IMR-90 (cell line): ENCODE measurements at regions not wholly inside any gene's neighbourhood (a gene's known extent, or its start where the extent isn't known, plus 50 kb on each side); places are given as distances from the start of the nearest gene placed in this dataset.

ENCODE experiments used
- ATAC-seq: fragments of 200-7000 bp; cut with Tn5 transposase; 2 replicates; pipeline ENCODE4 v1.9.1; 2020; ENCODE audit warnings: low read depth, mild to moderate bottlenecking, moderate library complexity
- BruUV-seq: library from RNA; stranded (reverse); fragments of 400-500 nt; replicated peaks from 2 replicates; lab custom pipeline; 2021; lab: Mats Ljungman, UMichigan
- CTCF ChIA-PET: fragments of 300-600 bp; formaldehyde crosslinking; extraction: SDS; loops from one replicate; lab custom pipeline; 2021; ENCODE audit warnings: antibody characterized with exemption; lab: Yijun Ruan, JAX
- POLR2A ChIA-PET: fragments of 300-600 bp; sonication (Branson Sonifier 250); formaldehyde crosslinking; loops from one replicate; lab custom pipeline; 2022; ENCODE audit warnings: antibody characterized with exemption; ENCODE audit not compliant: unreplicated experiment; lab: Charles Lee
- DNase-seq: peaks from one replicate; pipeline ENCODE4 v3.0.0; 2013
- H2AFZ ChIP-seq: replicated peaks from 2 replicates; pipeline ENCODE3; 2013; ENCODE audit warnings: low read length, mild to moderate bottlenecking; ENCODE audit not compliant: poor library complexity
- H2AK5ac ChIP-seq: 2 replicates; pipeline ENCODE4 v1.6.1; 2013; ENCODE audit warnings: low read depth, low read length, inconsistent platforms
- H2AK9ac ChIP-seq: replicated peaks from 2 replicates; pipeline ENCODE3; 2013; ENCODE audit warnings: mild to moderate bottlenecking, low read depth, low read length, moderate library complexity; ENCODE audit not compliant: poor library complexity
- H2BK120ac ChIP-seq: 2 replicates; pipeline ENCODE4 v1.6.1; 2013; ENCODE audit warnings: low read depth, low read length, inconsistent platforms
- H2BK15ac ChIP-seq: 3 replicates; pipeline ENCODE4 v1.6.1; 2013; ENCODE audit warnings: low read depth, low read length, inconsistent platforms
- H2BK20ac ChIP-seq: 2 replicates; pipeline ENCODE4 v1.6.1; 2013; ENCODE audit warnings: low read depth, mild to moderate bottlenecking, inconsistent platforms, low read length, moderate library complexity
- H2BK5ac ChIP-seq: 2 replicates; pipeline ENCODE4 v1.6.1; 2013; ENCODE audit warnings: mild to moderate bottlenecking, low read depth, low read length, inconsistent platforms; ENCODE audit not compliant: poor library complexity, severe bottlenecking
- H3K14ac ChIP-seq: replicated peaks from 2 replicates; pipeline ENCODE4 v1.6.1; 2013; ENCODE audit warnings: low read depth, low read length, inconsistent platforms
- H3K18ac ChIP-seq: 2 replicates; pipeline ENCODE4 v1.6.1; 2013; ENCODE audit warnings: low read depth, low read length, control low read depth
- H3K23ac ChIP-seq: 2 replicates; pipeline ENCODE4 v1.6.1; 2013; ENCODE audit warnings: low read depth, low read length, inconsistent platforms
- H3K27ac ChIP-seq: 2 replicates; pipeline ENCODE4 v1.5.1; 2013; ENCODE audit warnings: mild to moderate bottlenecking, control low read depth, low read length; ENCODE audit not compliant: insufficient read depth
- H3K27me3 ChIP-seq: 2 replicates; pipeline ENCODE4 v1.6.1; 2013; ENCODE audit warnings: low read length; ENCODE audit not compliant: control insufficient read depth, insufficient read depth
- H3K36me3 ChIP-seq: 2 replicates; pipeline ENCODE4 v1.6.1; 2013; ENCODE audit warnings: low read length, mixed read lengths; ENCODE audit not compliant: control insufficient read depth, insufficient read depth
- H3K4ac ChIP-seq: 2 replicates; pipeline ENCODE4 v1.6.1; 2013; ENCODE audit warnings: low read depth, low read length, inconsistent platforms
- H3K4me1 ChIP-seq: 2 replicates; pipeline ENCODE4 v1.6.1; 2013; ENCODE audit warnings: low read length, mixed read lengths; ENCODE audit not compliant: control insufficient read depth, insufficient read depth
- H3K4me2 ChIP-seq: 2 replicates; pipeline ENCODE4 v1.6.1; 2013; ENCODE audit warnings: low read depth, mild to moderate bottlenecking, control low read depth, low read length, moderate library complexity
- H3K4me3 ChIP-seq: 2 replicates; pipeline ENCODE4 v1.5.1; 2013; ENCODE audit warnings: low read depth, mild to moderate bottlenecking, control low read depth, low read length, moderate library complexity; ENCODE audit not compliant: insufficient read depth
- H3K56ac ChIP-seq: 2 replicates; pipeline ENCODE4 v1.6.1; 2013; ENCODE audit warnings: low read length, inconsistent platforms; ENCODE audit not compliant: insufficient read depth; ENCODE audit errors: extremely low read depth
- H3K79me1 ChIP-seq, 2 experiments: 2 replicates each; pipeline ENCODE4 v1.6.1; 2013; ENCODE audit warnings: low read length in 2 of 2, inconsistent platforms in 1 of 2, low read depth in 1 of 2
- H3K9ac ChIP-seq: 2 replicates; pipeline ENCODE4 v1.6.1; 2013; ENCODE audit warnings: low read depth, low read length, control low read depth
- H3K9me1 ChIP-seq: 2 replicates; pipeline ENCODE4 v1.6.1; 2013; ENCODE audit warnings: low read length, inconsistent platforms; ENCODE audit not compliant: insufficient read depth
- H3K9me3 ChIP-seq: 2 replicates; pipeline ENCODE4 v1.6.1; 2013; ENCODE audit warnings: low read length; ENCODE audit not compliant: control insufficient read depth, insufficient read depth
- H4K20me1 ChIP-seq: 2 replicates; pipeline ENCODE4 v1.6.1; 2013; ENCODE audit warnings: low read length, inconsistent platforms; ENCODE audit not compliant: insufficient read depth
- H4K5ac ChIP-seq: 2 replicates; pipeline ENCODE4 v1.6.1; 2013; ENCODE audit warnings: mild to moderate bottlenecking, low read depth, low read length, control low read depth
- H4K8ac ChIP-seq, 2 experiments: 2 replicates each; pipeline ENCODE4 v1.6.1; 2013; ENCODE audit warnings: low read depth in 2 of 2, low read length in 2 of 2, control low read depth in 1 of 2, inconsistent platforms in 1 of 2
- H4K91ac ChIP-seq: 2 replicates; pipeline ENCODE4 v1.6.1; 2013; ENCODE audit warnings: low read depth, low read length, inconsistent platforms; ENCODE audit not compliant: insufficient read depth
- CHD1 ChIP-seq: IDR thresholded peaks from 2 replicates; pipeline ENCODE4 v1.6.1; 2012; ENCODE audit warnings: low read depth, low read length, improper control_type of control experiment
- MAFK ChIP-seq: IDR thresholded peaks from 2 replicates; pipeline ENCODE4 v1.6.1; 2012; ENCODE audit warnings: low read depth, low read length, improper control_type of control experiment
- MAZ ChIP-seq: IDR thresholded peaks from 2 replicates; pipeline ENCODE4 v1.6.1; 2012; ENCODE audit warnings: low read depth, mild to moderate bottlenecking, low read length, improper control_type of control experiment, moderate library complexity, borderline replicate concordance
- SMC3 ChIP-seq: fragments of 150-350 bp; IDR thresholded peaks from 2 replicates; pipeline ENCODE4 v1.6.1; 2016; ENCODE audit warnings: low read depth, mild to moderate bottlenecking, antibody characterized with exemption, low read length, moderate library complexity
- dilution Hi-C: fragments of 300-500 bp; cut with HindIII; formaldehyde crosslinking; loops from one replicate; pipeline ENCODE4 v1.14.3; 2018; ENCODE audit warnings: low sequenced_read_pairs; ENCODE audit not compliant: unreplicated experiment
- in situ Hi-C: fragments of 300-500 bp; cut with MboI; formaldehyde crosslinking; loops from 3 replicates; pipeline ENCODE4 v1.14.3; 2019; ENCODE audit warnings: low sequenced_read_pairs, inconsistent platforms, mixed read lengths
- intact Hi-C: fragments of 100-400 bp; cut with micrococcal nuclease; formaldehyde crosslinking; loops from 2 replicates; pipeline ENCODE4 v1.10.0; 2022
- TF ChIP-seq, protein P1 (sequence below): fragments of 150-350 bp; IDR thresholded peaks from 2 replicates; pipeline ENCODE4 v1.6.1; 2016; ENCODE audit warnings: low read depth, mild to moderate bottlenecking, low read length, moderate library complexity, borderline replicate concordance

DNA sequence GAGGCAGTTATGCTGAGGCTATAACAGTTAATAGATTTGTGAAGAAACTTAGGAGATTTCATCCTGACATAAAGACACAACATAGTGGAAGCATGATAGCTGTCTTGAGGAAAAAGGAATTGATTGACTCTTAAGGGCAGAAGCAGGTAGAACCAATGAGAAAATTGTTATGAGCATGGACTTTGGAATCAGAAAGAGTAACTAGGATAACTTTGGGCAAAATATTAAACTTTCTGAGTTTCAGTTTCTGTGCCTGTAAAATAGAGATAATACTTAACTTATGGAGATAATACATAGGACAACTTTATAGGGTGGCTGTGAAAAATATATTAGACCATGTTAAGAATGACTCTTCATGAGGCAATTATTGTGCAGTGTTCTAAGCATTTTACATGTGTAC is 696.5 kb downstream of the CDH11 start:
- Histone ChIP-seq H4K5ac (no peak overlapping the region), H2AK5ac (no peak overlapping the region), H3K4me1 (no peaks in the 10 kb centered on the region; the same call in none of the 2 replicates), H3K9ac (no peak overlapping the region), H3K27ac (no peak overlapping the region), H3K14ac (no peak overlapping the region), H3K23ac (no peak overlapping the region), H2AFZ (no peak overlapping the region), H2BK15ac (no peak overlapping the region), H4K8ac (no peak overlapping the region), H2BK20ac (no peak overlapping the region), H3K9me1 (no peaks in the 10 kb centered on the region), H2BK120ac (no peak overlapping the region), H3K9me3 (no peaks in the 10 kb centered on the region; the same call in 1 of the 2 replicates), H3K4ac (no peak overlapping the region), H2AK9ac (no peak overlapping the region), H3K4me2 (no peak overlapping the region), H3K18ac (no peak overlapping the region), H3K79me1 (no peaks in the 10 kb centered on the region), H2BK5ac (no peak overlapping the region), H3K56ac (no peak overlapping the region), H3K36me3 (no peaks in the 10 kb centered on the region), H3K27me3 (no peaks in the 10 kb centered on the region; the same call in 1 of the 2 replicates), H4K91ac (no peak overlapping the region), H4K20me1 (no peaks in the 10 kb centered on the region), H3K4me3 (no peak overlapping the region)
- CTCF ChIA-PET = no interaction called here
- DNase-seq (no peak), ATAC-seq (no peak)
- dilution Hi-C loops (no loop called here), intact Hi-C loops (no loop called here), in situ Hi-C loops (loop anchor here (25.0 kb wide), 1 partner anchor 687 kb away; the partner anchor contains the start of gene CDH11)
- TF ChIP-seq, protein P1, sequence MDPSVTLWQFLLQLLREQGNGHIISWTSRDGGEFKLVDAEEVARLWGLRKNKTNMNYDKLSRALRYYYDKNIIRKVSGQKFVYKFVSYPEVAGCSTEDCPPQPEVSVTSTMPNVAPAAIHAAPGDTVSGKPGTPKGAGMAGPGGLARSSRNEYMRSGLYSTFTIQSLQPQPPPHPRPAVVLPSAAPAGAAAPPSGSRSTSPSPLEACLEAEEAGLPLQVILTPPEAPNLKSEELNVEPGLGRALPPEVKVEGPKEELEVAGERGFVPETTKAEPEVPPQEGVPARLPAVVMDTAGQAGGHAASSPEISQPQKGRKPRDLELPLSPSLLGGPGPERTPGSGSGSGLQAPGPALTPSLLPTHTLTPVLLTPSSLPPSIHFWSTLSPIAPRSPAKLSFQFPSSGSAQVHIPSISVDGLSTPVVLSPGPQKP = no peak
- TF ChIP-seq CHD1 (no peak), MAZ (no peak), MAFK (no peak), SMC3 (no peak)
- BruUV-seq = no TSS peak
- POLR2A ChIA-PET = no interaction called here
